ENCODE measurements at regions not wholly inside any gene's neighbourhood (a gene's known extent, or its start where the extent isn't known, plus 50 kb on each side); places are given as distances from the start of the nearest gene placed in this dataset.

- no peak for DNase-seq (ENCODE audit: low read depth)
- H3K4me3 ChIP-seq (ENCODE audit: low read depth, low read length), result no peak overlapping the region
- no peak for TF ChIP-seq CTCF (conservative IDR thresholded peaks at IDR 0.05; ENCODE audit: low read depth, low read length)
Measured at GRCh38 chr4:186342582-186342981, 76.6 kb downstream of the F11 start.

- DNase-seq (ENCODE audit: low read depth), result no peak
- no peak for TF ChIP-seq CTCF (conservative IDR thresholded peaks at IDR 0.05; ENCODE audit: low read depth, low read length)
- no peak overlapping the region for H3K4me3 ChIP-seq (ENCODE audit: low read depth, low read length)
Measured at GRCh38 chr4:186341655-186342054, 75.7 kb downstream of the F11 start.

Data from choroid plexus epithelial cell (primary cell).